HEK293 (cell line): ENCODE measurements at regions not wholly inside any gene's neighbourhood (a gene's known extent, or its start where the extent isn't known, plus 50 kb on each side); places are given as distances from the start of the nearest gene placed in this dataset.

Experiments
- CTCF ChIA-PET: fragments of 350-600 bp; formaldehyde crosslinking; extraction: SDS; loops from one replicate; lab custom pipeline; 2021; ENCODE audit warnings: antibody characterized with exemption; lab: Yijun Ruan, JAX
- POLR2A ChIA-PET: fragments of 300-600 bp; formaldehyde crosslinking; extraction: SDS; loops from one replicate; lab custom pipeline; 2020; ENCODE audit warnings: antibody characterized with exemption, inconsistent platforms; lab: Yijun Ruan, JAX
- H3K27ac ChIP-seq: fragments of 200-500 bp; sonication (Bioruptor generic); 2 replicates; pipeline ENCODE4 v1.5.1; 2014; ENCODE audit warnings: low read depth, low read length, control low read depth, inconsistent platforms; ENCODE audit errors: extremely low read depth
- H3K36me3 ChIP-seq, 2 experiments: fragments of 200-500 bp in 1 of 2; sonication (Bioruptor generic) in 1 of 2; 1 replicate in 1 of 2; 2 replicates in 1 of 2; pipeline ENCODE4 v1.5.1; 2014 to 2017; ENCODE audit warnings: inconsistent platforms in 2 of 2, low read length in 2 of 2; ENCODE audit not compliant: control insufficient read depth in 2 of 2, insufficient read depth in 1 of 2
- H3K4me1 ChIP-seq: fragments of 200-500 bp; sonication (Bioruptor generic); 2 replicates; pipeline ENCODE4 v1.5.1; 2014; ENCODE audit warnings: mild to moderate bottlenecking, low read length, inconsistent platforms; ENCODE audit not compliant: control insufficient read depth, insufficient read depth
- H3K4me3 ChIP-seq: 2 replicates; pipeline ENCODE4 v1.5.1; 2011; ENCODE audit warnings: low read depth, mild to moderate bottlenecking, control low read depth, low read length, moderate library complexity
- H3K9me3 ChIP-seq: fragments of 200-500 bp; sonication (Bioruptor generic); 2 replicates; pipeline ENCODE4 v1.5.1; 2014; ENCODE audit warnings: low read depth, low read length, inconsistent platforms; ENCODE audit not compliant: control insufficient read depth, insufficient read depth
- KLF8 ChIP-seq: fragments of 450-650 bp; formaldehyde crosslinking; IDR thresholded peaks from 2 replicates; pipeline ENCODE4 v1.5.1; 2016; ENCODE audit warnings: missing biosample characterization, missing genetic modification characterization
- PRDM6 ChIP-seq: fragments of 450-650 bp; formaldehyde crosslinking; IDR thresholded peaks from 2 replicates; pipeline ENCODE4 v1.5.1; 2017; ENCODE audit warnings: missing biosample characterization, missing genetic modification characterization
- SALL2 ChIP-seq: fragments of 450-650 bp; formaldehyde crosslinking; IDR thresholded peaks from 2 replicates; pipeline ENCODE4 v1.5.0; 2017; ENCODE audit warnings: missing biosample characterization, mild to moderate bottlenecking, missing genetic modification characterization, borderline replicate concordance
- TSHZ1 ChIP-seq: fragments of 450-650 bp; formaldehyde crosslinking; IDR thresholded peaks from 2 replicates; pipeline ENCODE4 v1.5.1; 2016; ENCODE audit warnings: missing biosample characterization, missing genetic modification characterization, borderline replicate concordance
- WT1 ChIP-seq: fragments of 450-650 bp; formaldehyde crosslinking; IDR thresholded peaks from 2 replicates; pipeline ENCODE4 v1.5.1; 2016; ENCODE audit warnings: missing biosample characterization, missing genetic modification characterization
- ZBTB21 ChIP-seq: fragments of 450-650 bp; formaldehyde crosslinking; IDR thresholded peaks from 2 replicates; pipeline ENCODE4 v1.5.1; 2017; ENCODE audit warnings: missing biosample characterization, missing genetic modification characterization
- ZEB2 ChIP-seq: fragments of 450-650 bp; formaldehyde crosslinking; IDR thresholded peaks from 2 replicates; pipeline ENCODE4 v1.5.1; 2016; ENCODE audit warnings: missing biosample characterization, missing genetic modification characterization
- ZFP41 ChIP-seq: fragments of 450-650 bp; formaldehyde crosslinking; IDR thresholded peaks from 2 replicates; pipeline ENCODE4 v1.5.1; 2016; ENCODE audit warnings: missing biosample characterization, missing genetic modification characterization, borderline replicate concordance
- ZNF157 ChIP-seq: fragments of 450-650 bp; formaldehyde crosslinking; IDR thresholded peaks from 2 replicates; pipeline ENCODE4 v1.5.1; 2016; ENCODE audit warnings: missing biosample characterization, missing genetic modification characterization
- ZNF18 ChIP-seq: fragments of 450-650 bp; formaldehyde crosslinking; IDR thresholded peaks from 2 replicates; pipeline ENCODE4 v1.5.1; 2016; ENCODE audit warnings: missing biosample characterization, missing genetic modification characterization
- ZNF2 ChIP-seq: fragments of 450-650 bp; formaldehyde crosslinking; IDR thresholded peaks from 2 replicates; pipeline ENCODE4 v1.5.1; 2016; ENCODE audit warnings: missing biosample characterization, missing genetic modification characterization
- ZNF214 ChIP-seq: fragments of 450-650 bp; formaldehyde crosslinking; IDR thresholded peaks from 2 replicates; pipeline ENCODE4 v1.5.1; 2017; ENCODE audit warnings: missing biosample characterization, mild to moderate bottlenecking, missing genetic modification characterization, borderline replicate concordance
- ZNF221 ChIP-seq: fragments of 450-650 bp; formaldehyde crosslinking; IDR thresholded peaks from 2 replicates; pipeline ENCODE4 v1.5.1; 2017; ENCODE audit warnings: missing biosample characterization, missing genetic modification characterization, borderline replicate concordance
- ZNF335 ChIP-seq: fragments of 450-650 bp; formaldehyde crosslinking; conservative IDR thresholded peaks from 2 replicates; pipeline ENCODE4 v1.5.1; 2016; ENCODE audit warnings: missing biosample characterization, missing genetic modification characterization
- ZNF366 ChIP-seq: fragments of 450-650 bp; formaldehyde crosslinking; conservative IDR thresholded peaks from 2 replicates; pipeline ENCODE4 v1.5.1; 2016; ENCODE audit warnings: missing biosample characterization, missing genetic modification characterization
- ZNF449 ChIP-seq: fragments of 450-650 bp; formaldehyde crosslinking; IDR thresholded peaks from 2 replicates; pipeline ENCODE4 v1.5.1; 2017; ENCODE audit warnings: missing biosample characterization, mild to moderate bottlenecking, missing genetic modification characterization, moderate library complexity
- ZNF530 ChIP-seq: fragments of 450-650 bp; formaldehyde crosslinking; IDR thresholded peaks from 2 replicates; pipeline ENCODE4 v1.5.1; 2016; ENCODE audit warnings: low read depth, missing biosample characterization, missing genetic modification characterization
- ZNF704 ChIP-seq: fragments of 450-650 bp; formaldehyde crosslinking; IDR thresholded peaks from 2 replicates; pipeline ENCODE4 v1.5.1; 2016; ENCODE audit warnings: missing biosample characterization, missing genetic modification characterization
- ZNF76 ChIP-seq: fragments of 450-650 bp; formaldehyde crosslinking; IDR thresholded peaks from 2 replicates; pipeline ENCODE4; 2016; ENCODE audit warnings: low read depth, missing biosample characterization, missing genetic modification characterization, borderline replicate concordance

- no peak for TF ChIP-seq ZNF18 (tag by site-specific recombination)
- TF ChIP-seq WT1 (tag by site-specific recombination), result peak; percentile 29; the same call in 1 of the 2 replicates
- peak; percentile 91 for TF ChIP-seq ZNF366
- no peak for TF ChIP-seq ZNF530
- TF ChIP-seq KLF8 (tag by site-specific recombination), result peak; percentile 68
- 0 out of 2 replicates have a peak, but pooled peaks have one; percentile 16 for TF ChIP-seq ZNF2 (tag by site-specific recombination)
- TF ChIP-seq ZNF214 (tag by site-specific recombination), result no peak
- TF ChIP-seq ZNF335 (tag by site-specific recombination), result peak; percentile 57; the same call in 1 of the 2 replicates
- TF ChIP-seq ZBTB21, result peak; percentile 39
- TF ChIP-seq TSHZ1, result peak; percentile 89
- TF ChIP-seq ZEB2, result peak; percentile 92
- no peak for TF ChIP-seq ZFP41
- no peak for TF ChIP-seq ZNF76 (tag by site-specific recombination)
- TF ChIP-seq PRDM6 (tag by site-specific recombination), result peak; percentile 94
Observed at GRCh38 chr1:8097077-8097799, 71.1 kb upstream of the ERRFI1 start (continued).

GRCh38 chr1:8096105-8097011 is 70.2 kb upstream of the ERRFI1 start:
- POLR2A ChIA-PET, result no interaction called here
- H3K36me3 ChIP-seq, result no peaks in the 10 kb centered on the region
- peaks cover 17% of the 10 kb centered on the region for H3K4me1 ChIP-seq
- CTCF ChIA-PET, result no interaction called here
- H3K9me3 ChIP-seq, result no peaks in the 10 kb centered on the region
- H3K27ac ChIP-seq, result peak overlapping the region; percentile 79; the same call in 1 of the 2 replicates
- H3K4me3 ChIP-seq, result no peak overlapping the region
- TF ChIP-seq ZNF449 (tag by site-specific recombination), result no peak
- no peak for TF ChIP-seq ZNF221 (tag by site-specific recombination)
- no peak for TF ChIP-seq ZNF530
- TF ChIP-seq ZNF704 (tag by site-specific recombination), result no peak
- TF ChIP-seq ZNF157, result no peak
- TF ChIP-seq SALL2 (tag by site-specific recombination), result no peak
- TF ChIP-seq PRDM6 (tag by site-specific recombination), result peak; percentile 86
- no peak for TF ChIP-seq ZNF335 (tag by site-specific recombination)
- 0 out of 2 replicates have a peak, but pooled peaks have one; percentile 18 for TF ChIP-seq ZBTB21
